Esophagus muscularis mucosa (tissue), 3 donors: ENCODE measurements at regions not wholly inside any gene's neighbourhood (a gene's known extent, or its start where the extent isn't known, plus 50 kb on each side); places are given as distances from the start of the nearest gene placed in this dataset.

Experiments used
- POLR2A ChIP-seq: fragments of 450-650 bp; IDR thresholded peaks from one replicate; pipeline ENCODE4 v1.6.1; 2017; ENCODE audit warnings: antibody characterized with exemption, moderate library complexity, mild to moderate bottlenecking, low read depth
- TF ChIP-seq, protein P1 (sequence below), 3 experiments: fragments of 200-600 bp in 2 of 3; fragments of 450-650 bp in 1 of 3; sonication (generic) in 2 of 3; IDR thresholded peaks; one replicate each; pipeline ENCODE4 v1.5.1; 2017 to 2019; ENCODE audit warnings: antibody characterized with exemption in 3 of 3, mild to moderate bottlenecking in 2 of 3, moderate library complexity in 1 of 3

GRCh38 chr6:144500892-144501291, 215.8 kb downstream of the UTRN start:
- TF ChIP-seq, protein P1, sequence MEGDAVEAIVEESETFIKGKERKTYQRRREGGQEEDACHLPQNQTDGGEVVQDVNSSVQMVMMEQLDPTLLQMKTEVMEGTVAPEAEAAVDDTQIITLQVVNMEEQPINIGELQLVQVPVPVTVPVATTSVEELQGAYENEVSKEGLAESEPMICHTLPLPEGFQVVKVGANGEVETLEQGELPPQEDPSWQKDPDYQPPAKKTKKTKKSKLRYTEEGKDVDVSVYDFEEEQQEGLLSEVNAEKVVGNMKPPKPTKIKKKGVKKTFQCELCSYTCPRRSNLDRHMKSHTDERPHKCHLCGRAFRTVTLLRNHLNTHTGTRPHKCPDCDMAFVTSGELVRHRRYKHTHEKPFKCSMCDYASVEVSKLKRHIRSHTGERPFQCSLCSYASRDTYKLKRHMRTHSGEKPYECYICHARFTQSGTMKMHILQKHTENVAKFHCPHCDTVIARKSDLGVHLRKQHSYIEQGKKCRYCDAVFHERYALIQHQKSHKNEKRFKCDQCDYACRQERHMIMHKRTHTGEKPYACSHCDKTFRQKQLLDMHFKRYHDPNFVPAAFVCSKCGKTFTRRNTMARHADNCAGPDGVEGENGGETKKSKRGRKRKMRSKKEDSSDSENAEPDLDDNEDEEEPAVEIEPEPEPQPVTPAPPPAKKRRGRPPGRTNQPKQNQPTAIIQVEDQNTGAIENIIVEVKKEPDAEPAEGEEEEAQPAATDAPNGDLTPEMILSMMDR (IDR thresholded peaks at IDR 0.05), result no peak
- no peak for TF ChIP-seq POLR2A
